Endodermal cell (in vitro differentiated cells): ENCODE measurements at regions not wholly inside any gene's neighbourhood (a gene's known extent, or its start where the extent isn't known, plus 50 kb on each side); places are given as distances from the start of the nearest gene placed in this dataset.
A peak's percentile ranks its signal among the peaks of the same experiment; 100 is the strongest.

Experiments used
- DNase-seq: peaks from one replicate; pipeline ENCODE4 v3.0.0-alpha.2; 2017
- H3K27ac ChIP-seq: 2 replicates; pipeline ENCODE4 v1.5.1; 2013; ENCODE audit warnings: mild to moderate bottlenecking, low read depth, low read length, moderate library complexity
- H3K27me3 ChIP-seq: 2 replicates; pipeline ENCODE4 v1.6.1; 2013; ENCODE audit warnings: mild to moderate bottlenecking, low read length, moderate library complexity; ENCODE audit not compliant: insufficient read depth, control insufficient read depth, poor library complexity, severe bottlenecking
- H3K36me3 ChIP-seq: 2 replicates; pipeline ENCODE4 v1.7.0; 2013; ENCODE audit warnings: mild to moderate bottlenecking, low read length, moderate library complexity; ENCODE audit not compliant: control insufficient read depth, insufficient read depth
- H3K4me1 ChIP-seq: one replicate; pipeline ENCODE4 v1.7.0; 2013; ENCODE audit warnings: low read length; ENCODE audit not compliant: control insufficient read depth, insufficient read depth
- H3K4me3 ChIP-seq: 2 replicates; pipeline ENCODE4 v1.5.1; 2013; ENCODE audit warnings: mild to moderate bottlenecking, low read length, moderate library complexity
- H3K9ac ChIP-seq: 2 replicates; pipeline ENCODE4 v1.6.1; 2013; ENCODE audit warnings: mild to moderate bottlenecking, low read length, moderate library complexity; ENCODE audit not compliant: poor library complexity, severe bottlenecking; ENCODE audit errors: extremely low read depth
- H3K9me3 ChIP-seq: 2 replicates; pipeline ENCODE4 v1.6.1; 2013; ENCODE audit warnings: mild to moderate bottlenecking, low read length, moderate library complexity; ENCODE audit not compliant: control insufficient read depth
- H3K27ac Mint-ChIP-seq: 2 replicates; pipeline ENCODE4 v1.8.0; 2020; ENCODE audit warnings: mixed read lengths
- H3K27me3 Mint-ChIP-seq: 2 replicates; pipeline ENCODE4 v1.8.0; 2021; ENCODE audit warnings: mild to moderate bottlenecking, mixed read lengths; ENCODE audit not compliant: insufficient read depth
- H3K36me3 Mint-ChIP-seq: 2 replicates; pipeline ENCODE4 v1.8.0; 2020; ENCODE audit warnings: low read depth, mixed read lengths
- H3K4me1 Mint-ChIP-seq: 2 replicates; pipeline ENCODE4 v1.8.0; 2020; ENCODE audit warnings: mixed read lengths
- H3K4me3 Mint-ChIP-seq: 2 replicates; pipeline ENCODE4 v1.8.0; 2020; ENCODE audit warnings: mild to moderate bottlenecking, moderate library complexity, mixed read lengths
- H3K9me3 Mint-ChIP-seq: 2 replicates; pipeline ENCODE4 v1.8.0; 2020; ENCODE audit warnings: mild to moderate bottlenecking, mixed read lengths
- CTCF ChIP-seq: fragments of 200-600 bp; sonication (generic); conservative IDR thresholded peaks from 2 replicates; pipeline ENCODE4 v1.5.0; 2021; ENCODE audit warnings: antibody characterized with exemption, mild to moderate bottlenecking
- WGBS, 2 experiments: methylation state at CpG; one replicate each; pipeline versions ENCODE4 v1.1.5 to v1.1.7; 2013; ENCODE audit warnings: missing lambda C conversion rate in 2 of 2, mixed read lengths in 1 of 2; ENCODE audit not compliant: insufficient coverage in 1 of 2, insufficient read length in 1 of 2; 5-methylcytosine and 5-hydroxymethylcytosine counted together

- H3K4me3 Mint-ChIP-seq, result no peak overlapping the region
- Histone ChIP-seq H3K27ac (no peak overlapping the region), H3K36me3 (no peaks in the 10 kb centered on the region), H3K9ac (no peak overlapping the region), H3K9me3 (no peaks in the 10 kb centered on the region), H3K4me1 (peaks cover 4% of the 10 kb centered on the region), H3K4me3 (no peak overlapping the region), H3K27me3 (no peaks in the 10 kb centered on the region)
- H3K36me3 Mint-ChIP-seq, result no peaks in the 10 kb centered on the region
- H3K27me3 Mint-ChIP-seq, result no peaks in the 10 kb centered on the region
- no peaks in the 10 kb centered on the region for H3K9me3 Mint-ChIP-seq
- H3K27ac Mint-ChIP-seq, result no peak overlapping the region
- 98 to 100% methylated on average over 1 to 2 of the region's 4 CpGs for WGBS, 2 experiments
- no peak for TF ChIP-seq CTCF
- peaks cover 14% of the 10 kb centered on the region for H3K4me1 Mint-ChIP-seq
- DNase-seq, result no peak
These were observed 987.9 kb downstream of the CCSER2 start for GRCh38 chr10:85316276-85316675.

GRCh38 chr10:85317827-85318226, 989.4 kb downstream of the CCSER2 start:
- Histone ChIP-seq H3K9ac (no peak overlapping the region), H3K9me3 (no peaks in the 10 kb centered on the region), H3K27me3 (no peaks in the 10 kb centered on the region), H3K4me1 (peaks cover 4% of the 10 kb centered on the region), H3K36me3 (no peaks in the 10 kb centered on the region), H3K4me3 (no peak overlapping the region), H3K27ac (no peak overlapping the region)
- WGBS, 2 experiments, result 79 to 95% methylated on average over 2 of the region's 2 CpGs
- peak; percentile 64 for DNase-seq
- Mint-ChIP-seq H3K4me1 (peaks cover 8% of the 10 kb centered on the region), H3K4me3 (no peak overlapping the region), H3K27me3 (no peaks in the 10 kb centered on the region), H3K27ac (no peak overlapping the region), H3K36me3 (no peaks in the 10 kb centered on the region), H3K9me3 (no peaks in the 10 kb centered on the region)
- TF ChIP-seq CTCF, result peak; percentile 69

- Histone ChIP-seq H3K27me3 (no peaks in the 10 kb centered on the region), H3K9ac (no peak overlapping the region), H3K4me1 (peaks cover 7% of the 10 kb centered on the region), H3K4me3 (no peak overlapping the region), H3K9me3 (no peaks in the 10 kb centered on the region), H3K27ac (no peak overlapping the region), H3K36me3 (no peaks in the 10 kb centered on the region)
- DNase-seq, result no peak
- WGBS, 2 experiments, result 93% methylated on average over 5 to 9 of the region's 9 CpGs
- H3K9me3 Mint-ChIP-seq, result no peaks in the 10 kb centered on the region
- no peak for TF ChIP-seq CTCF
- H3K36me3 Mint-ChIP-seq, result no peaks in the 10 kb centered on the region
- no peaks in the 10 kb centered on the region for H3K27me3 Mint-ChIP-seq
- no peak overlapping the region for H3K27ac Mint-ChIP-seq
- peaks cover 8% of the 10 kb centered on the region for H3K4me1 Mint-ChIP-seq
- H3K4me3 Mint-ChIP-seq, result no peak overlapping the region
These were observed 990.7 kb downstream of the CCSER2 start for GRCh38 chr10:85318809-85319807.
